ENCODE measurements at regions not wholly inside any gene's neighbourhood (a gene's known extent, or its start where the extent isn't known, plus 50 kb on each side); places are given as distances from the start of the nearest gene placed in this dataset.

GRCh38 chr4:91829531-91829930 lies 474.2 kb upstream of the GRID2 start:
- no peak overlapping the region for H3K27ac ChIP-seq
- H3K27me3 ChIP-seq (ENCODE audit: insufficient read depth, low read depth): no peaks in the 10 kb centered on the region
- H3K36me3 ChIP-seq (ENCODE audit: low read depth): no peaks in the 10 kb centered on the region
- no peaks in the 10 kb centered on the region for H3K9me3 ChIP-seq (ENCODE audit: insufficient read depth, low read depth)
- H2AFZ ChIP-seq: no peak overlapping the region
- H3K4me3 ChIP-seq: no peak overlapping the region
- BruUV-seq (replicated peaks): no TSS peak
- CTCF ChIA-PET: no interaction called here
- POLR2A ChIA-PET (ENCODE audit: unreplicated experiment): no interaction called here
- no peaks in the 10 kb centered on the region for H3K4me1 ChIP-seq (replicated peaks; ENCODE audit: insufficient read depth)
- H3K79me2 ChIP-seq (ENCODE audit: low read depth): no peaks in the 10 kb centered on the region
- no peaks in the 10 kb centered on the region for H4K20me1 ChIP-seq (ENCODE audit: insufficient read depth)
- TF ChIP-seq EZH2 (IDR thresholded peaks at IDR 0.05; ENCODE audit: low read depth): no peak
- no peak for TF ChIP-seq CTCF (conservative IDR thresholded peaks at IDR 0.05)
- H3F3A ChIP-seq (ENCODE audit: insufficient read depth, low read depth): no peaks in the 10 kb centered on the region
- no peak for DNase-seq
- no peak overlapping the region for H3K4me2 ChIP-seq
- intact Hi-C loops (cut with micrococcal nuclease; ENCODE audit: unreplicated experiment): no loop called here
- H3K9me2 ChIP-seq (ENCODE audit: insufficient read depth): no peaks in the 10 kb centered on the region

- Histone ChIP-seq H2AFZ (no peak overlapping the region), H3K9me2 (ENCODE audit: insufficient read depth) (no peaks in the 10 kb centered on the region), H3K27me3 (ENCODE audit: insufficient read depth, low read depth) (no peaks in the 10 kb centered on the region), H4K20me1 (ENCODE audit: insufficient read depth) (no peaks in the 10 kb centered on the region), H3K9me3 (ENCODE audit: insufficient read depth, low read depth) (no peaks in the 10 kb centered on the region), H3F3A (ENCODE audit: insufficient read depth, low read depth) (no peaks in the 10 kb centered on the region), H3K79me2 (ENCODE audit: low read depth) (no peaks in the 10 kb centered on the region), H3K4me3 (no peak overlapping the region), H3K4me1 (replicated peaks; ENCODE audit: insufficient read depth) (no peaks in the 10 kb centered on the region), H3K27ac (no peak overlapping the region), H3K36me3 (ENCODE audit: low read depth) (no peaks in the 10 kb centered on the region), H3K4me2 (no peak overlapping the region)
- no TSS peak for BruUV-seq (replicated peaks)
- intact Hi-C loops (cut with micrococcal nuclease; ENCODE audit: unreplicated experiment): no loop called here
- POLR2A ChIA-PET (ENCODE audit: unreplicated experiment): interaction anchor here (0.7 kb wide), 1 partner anchor 1761 kb away, joined by 3 read pairs; no protein-coding TSS in a partner anchor
- CTCF ChIA-PET: no interaction called here
- no peak for DNase-seq
- TF ChIP-seq EZH2 (IDR thresholded peaks at IDR 0.05; ENCODE audit: low read depth) (no peak), CTCF (conservative IDR thresholded peaks at IDR 0.05) (no peak)
These were observed 472.9 kb upstream of the GRID2 start for GRCh38 chr4:91830681-91831395.

- POLR2A ChIA-PET (ENCODE audit: unreplicated experiment): no interaction called here
- intact Hi-C loops (cut with micrococcal nuclease; ENCODE audit: unreplicated experiment): no loop called here
- no peak for DNase-seq
- H3K27me3 ChIP-seq (ENCODE audit: insufficient read depth, low read depth): no peaks in the 10 kb centered on the region
- no peak overlapping the region for H3K4me3 ChIP-seq
- H3K9me2 ChIP-seq (ENCODE audit: insufficient read depth): no peaks in the 10 kb centered on the region
- TF ChIP-seq EZH2 (IDR thresholded peaks at IDR 0.05; ENCODE audit: low read depth) (no peak), CTCF (conservative IDR thresholded peaks at IDR 0.05) (no peak)
- no peak overlapping the region for H3K4me2 ChIP-seq
- BruUV-seq (replicated peaks): no TSS peak
- H3F3A ChIP-seq (ENCODE audit: insufficient read depth, low read depth): no peaks in the 10 kb centered on the region
- no peaks in the 10 kb centered on the region for H3K9me3 ChIP-seq (ENCODE audit: insufficient read depth, low read depth)
- H2AFZ ChIP-seq: no peak overlapping the region
- no peaks in the 10 kb centered on the region for H3K36me3 ChIP-seq (ENCODE audit: low read depth)
- CTCF ChIA-PET: no interaction called here
- no peaks in the 10 kb centered on the region for H3K4me1 ChIP-seq (replicated peaks; ENCODE audit: insufficient read depth)
- H3K27ac ChIP-seq: no peak overlapping the region
- no peaks in the 10 kb centered on the region for H3K79me2 ChIP-seq (ENCODE audit: low read depth)
- no peaks in the 10 kb centered on the region for H4K20me1 ChIP-seq (ENCODE audit: insufficient read depth)
These were observed 466.1 kb upstream of the GRID2 start for GRCh38 chr4:91837608-91838029.

Measured in PC-9 (cell line).